OCI-LY7 (cell line): ENCODE measurements at regions not wholly inside any gene's neighbourhood (a gene's known extent, or its start where the extent isn't known, plus 50 kb on each side); places are given as distances from the start of the nearest gene placed in this dataset.

ENCODE experiments used
- BruUV-seq: library from RNA; stranded (reverse); fragments of 400-500 nt; replicated peaks from 2 replicates; lab custom pipeline; 2021; lab: Mats Ljungman, UMichigan
- CTCF ChIA-PET: fragments of 300-600 bp; sonication (Branson Sonifier 250); formaldehyde crosslinking; loops from one replicate; lab custom pipeline; 2022; ENCODE audit warnings: antibody characterized with exemption; ENCODE audit not compliant: unreplicated experiment; lab: Charles Lee
- POLR2A ChIA-PET: fragments of 300-600 bp; sonication (Branson Sonifier 250); formaldehyde crosslinking; loops from one replicate; lab custom pipeline; 2022; ENCODE audit warnings: antibody characterized with exemption; lab: Charles Lee
- DNase-seq: peaks from one replicate; pipeline ENCODE4 v3.0.0-alpha.2; 2015; ENCODE audit warnings: low spot score
- H2AFZ ChIP-seq: fragments of 200-600 bp; sonication (generic), shearing (Covaris generic); 2 replicates; pipeline ENCODE4 v1.6.1; 2014; ENCODE audit warnings: mild to moderate bottlenecking, antibody characterized with exemption, low read length, moderate library complexity
- H3K27ac ChIP-seq: fragments of 200-600 bp; sonication (generic); 2 replicates; pipeline ENCODE4 v1.5.1; 2014; ENCODE audit warnings: mixed run types, low read depth, mild to moderate bottlenecking, moderate library complexity, low read length, inconsistent platforms; ENCODE audit not compliant: poor library complexity, severe bottlenecking
- H3K36me3 ChIP-seq: fragments of 200-600 bp; sonication (generic); 2 replicates; pipeline ENCODE4 v1.6.1; 2014; ENCODE audit warnings: mild to moderate bottlenecking, antibody characterized with exemption, low read length, moderate library complexity, mixed read lengths; ENCODE audit not compliant: insufficient read depth
- H3K4me1 ChIP-seq: fragments of 200-600 bp; sonication (generic); 2 replicates; pipeline ENCODE4 v1.5.1; 2014; ENCODE audit warnings: mild to moderate bottlenecking, low read length; ENCODE audit not compliant: insufficient read depth, poor library complexity, severe bottlenecking
- H3K4me2 ChIP-seq: fragments of 200-600 bp; sonication (generic); 2 replicates; pipeline ENCODE4 v1.6.1; 2014; ENCODE audit warnings: mild to moderate bottlenecking, low read length
- H3K4me3 ChIP-seq: fragments of 200-600 bp; sonication (generic); 2 replicates; pipeline ENCODE4 v1.5.1; 2014; ENCODE audit warnings: mild to moderate bottlenecking, low read depth, low read length; ENCODE audit not compliant: poor library complexity, severe bottlenecking
- H3K79me2 ChIP-seq: fragments of 200-600 bp; sonication (generic); 2 replicates; pipeline ENCODE4 v1.6.1; 2016; ENCODE audit warnings: low read depth, mild to moderate bottlenecking, low read length, moderate library complexity, mixed read lengths; ENCODE audit not compliant: insufficient read depth
- H3K9me2 ChIP-seq: fragments of 200-600 bp; sonication (generic); 2 replicates; pipeline ENCODE4 v1.6.1; 2016; ENCODE audit warnings: mild to moderate bottlenecking, low read length, mixed read lengths; ENCODE audit not compliant: insufficient read depth
- H3K9me3 ChIP-seq: fragments of 200-600 bp; sonication (generic); 2 replicates; pipeline ENCODE4 v1.6.1; 2014; ENCODE audit warnings: mild to moderate bottlenecking, mixed run types, low read length, mixed read lengths
- H4K20me1 ChIP-seq: fragments of 200-600 bp; sonication (generic); 2 replicates; pipeline ENCODE4 v1.6.1; 2014; ENCODE audit warnings: mild to moderate bottlenecking, antibody characterized with exemption, low read length, moderate library complexity, mixed read lengths; ENCODE audit not compliant: insufficient read depth
- CTCF ChIP-seq: fragments of 200-600 bp; sonication (generic); conservative IDR thresholded peaks from 2 replicates; pipeline ENCODE4 v1.5.1; 2014; ENCODE audit warnings: mild to moderate bottlenecking, antibody characterized with exemption, low read length, moderate library complexity, mixed read lengths
- EZH2phosphoT487 ChIP-seq: fragments of 200-600 bp; sonication (generic); IDR thresholded peaks from 2 replicates; pipeline ENCODE4 v1.6.1; 2018; ENCODE audit warnings: low read depth, borderline replicate concordance, mild to moderate bottlenecking, mixed run types, antibody characterized with exemption, low read length, moderate library complexity, mixed read lengths
- intact Hi-C: fragments of 100-400 bp; cut with micrococcal nuclease; formaldehyde crosslinking; loops from one replicate; pipeline ENCODE4 v1.10.0; 2022; ENCODE audit not compliant: unreplicated experiment

GRCh38 chr2:219980638-219981037 lies 353.2 kb downstream of the SLC4A3 start:
- Histone ChIP-seq H3K9me2 (no peaks in the 10 kb centered on the region), H3K79me2 (no peaks in the 10 kb centered on the region), H3K36me3 (no peaks in the 10 kb centered on the region), H3K4me2 (no peak overlapping the region), H3K27ac (no peak overlapping the region), H3K9me3 (no peaks in the 10 kb centered on the region), H2AFZ (no peak overlapping the region), H4K20me1 (no peaks in the 10 kb centered on the region), H3K4me1 (no peaks in the 10 kb centered on the region), H3K4me3 (no peak overlapping the region)
- DNase-seq, result no peak
- BruUV-seq, result no TSS peak
- TF ChIP-seq EZH2phosphoT487 (no peak), CTCF (no peak)
- ChIA-PET CTCF (no interaction called here), POLR2A (no interaction called here)
- intact Hi-C loops, result no loop called here

- BruUV-seq, result no TSS peak
- ChIA-PET CTCF (no interaction called here), POLR2A (no interaction called here)
- Histone ChIP-seq H3K79me2 (no peaks in the 10 kb centered on the region), H4K20me1 (no peaks in the 10 kb centered on the region), H3K36me3 (no peaks in the 10 kb centered on the region), H2AFZ (no peak overlapping the region), H3K9me3 (no peaks in the 10 kb centered on the region), H3K4me3 (no peak overlapping the region), H3K4me1 (no peaks in the 10 kb centered on the region), H3K4me2 (no peak overlapping the region), H3K27ac (no peak overlapping the region), H3K9me2 (no peaks in the 10 kb centered on the region)
- TF ChIP-seq CTCF (no peak), EZH2phosphoT487 (no peak)
- DNase-seq, result no peak
- intact Hi-C loops, result no loop called here
These were observed 356.4 kb downstream of the SLC4A3 start for GRCh38 chr2:219983836-219984235.

DNA sequence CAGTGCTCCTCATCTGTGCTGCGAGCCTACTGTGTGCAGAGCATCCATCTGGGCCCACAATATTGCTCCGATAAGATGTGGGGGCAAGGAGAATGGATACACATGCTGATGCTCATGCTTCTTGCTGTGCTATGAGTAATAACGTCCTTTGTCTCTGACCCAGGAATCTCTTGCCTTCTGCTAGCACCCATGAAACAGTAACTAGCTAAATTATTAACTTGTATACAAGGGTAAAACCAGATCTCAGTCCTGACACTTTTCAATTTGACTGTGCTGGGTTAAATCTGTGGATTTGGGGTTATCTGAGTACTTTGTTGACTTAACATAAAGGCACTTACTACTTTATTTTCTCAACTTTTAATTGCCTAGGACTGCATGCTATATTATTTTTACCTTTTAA lies 357.6 kb downstream of the SLC4A3 start:
- Histone ChIP-seq H3K36me3 (no peaks in the 10 kb centered on the region), H4K20me1 (no peaks in the 10 kb centered on the region), H3K27ac (no peak overlapping the region), H3K9me2 (no peaks in the 10 kb centered on the region), H2AFZ (no peak overlapping the region), H3K4me3 (no peak overlapping the region), H3K79me2 (no peaks in the 10 kb centered on the region), H3K4me2 (no peak overlapping the region), H3K9me3 (no peaks in the 10 kb centered on the region), H3K4me1 (no peaks in the 10 kb centered on the region)
- BruUV-seq, result no TSS peak
- CTCF ChIA-PET, result no interaction called here
- intact Hi-C loops, result no loop called here
- no peak for DNase-seq
- POLR2A ChIA-PET, result interaction anchor here (0.6 kb wide), 1 partner anchor 47 kb away, joined by 6 read pairs; no protein-coding TSS in a partner anchor
- TF ChIP-seq EZH2phosphoT487 (no peak), CTCF (no peak)
